ENCODE measurements at regions not wholly inside any gene's neighbourhood (a gene's known extent, or its start where the extent isn't known, plus 50 kb on each side); places are given as distances from the start of the nearest gene placed in this dataset.
A peak's percentile ranks its signal among the peaks of the same experiment; 100 is the strongest.

- no peak for DNase-seq
- H3K4me3 ChIP-seq: no peak overlapping the region
- no peaks in the 10 kb centered on the region for H3K9me3 ChIP-seq
- H3K4me1 ChIP-seq: no peaks in the 10 kb centered on the region
- no peaks in the 10 kb centered on the region for H3K27me3 ChIP-seq
- no peak overlapping the region for H3K27ac ChIP-seq
- ATAC-seq: no peak
- intact Hi-C loops (cut with DNase I): no loop called here
- no peak for TF ChIP-seq CTCF (IDR thresholded peaks at IDR 0.05)
- H3K36me3 ChIP-seq: no peaks in the 10 kb centered on the region
Measured at GRCh38 chr18:22650247-22650646, 232.5 kb upstream of the CTAGE1 start.

GRCh38 chr18:22657619-22658018, 239.9 kb upstream of the CTAGE1 start:
- ATAC-seq: no peak
- H3K4me3 ChIP-seq: no peak overlapping the region

GRCh38 chr18:22658318-22658717, 240.6 kb upstream of the CTAGE1 start:
- no peaks in the 10 kb centered on the region for H3K4me1 ChIP-seq
- no peak overlapping the region for H3K4me3 ChIP-seq
- H3K9me3 ChIP-seq: peaks cover 14% of the 10 kb centered on the region
- intact Hi-C loops (cut with DNase I): no loop called here
- no peaks in the 10 kb centered on the region for H3K36me3 ChIP-seq
- ATAC-seq: no peak
- H3K27ac ChIP-seq: no peak overlapping the region
- no peaks in the 10 kb centered on the region for H3K27me3 ChIP-seq
- DNase-seq: no peak
- no peak for TF ChIP-seq CTCF (IDR thresholded peaks at IDR 0.05)

More at GRCh38 chr18:22657619-22658018, 239.9 kb upstream of the CTAGE1 start:
- intact Hi-C loops (cut with DNase I): no loop called here
- H3K9me3 ChIP-seq: peaks cover 10% of the 10 kb centered on the region
- H3K27ac ChIP-seq: no peak overlapping the region
- DNase-seq: no peak
- no peak for TF ChIP-seq CTCF (IDR thresholded peaks at IDR 0.05)
- H3K36me3 ChIP-seq: no peaks in the 10 kb centered on the region
- no peaks in the 10 kb centered on the region for H3K27me3 ChIP-seq
- no peaks in the 10 kb centered on the region for H3K4me1 ChIP-seq

GRCh38 chr18:22663378-22663777, 245.7 kb upstream of the CTAGE1 start:
- Histone ChIP-seq H3K27me3 (no peaks in the 10 kb centered on the region), H3K27ac (no peak overlapping the region), H3K9me3 (peaks cover 8% of the 10 kb centered on the region), H3K4me1 (no peaks in the 10 kb centered on the region), H3K4me3 (no peak overlapping the region), H3K36me3 (no peaks in the 10 kb centered on the region)
- no peak for TF ChIP-seq CTCF (IDR thresholded peaks at IDR 0.05)
- intact Hi-C loops (cut with DNase I): no loop called here
- ATAC-seq (no peak), DNase-seq (no peak)

- H3K36me3 ChIP-seq: no peaks in the 10 kb centered on the region
- H3K4me3 ChIP-seq: no peak overlapping the region
- no peak overlapping the region for H3K27ac ChIP-seq
- peaks cover 8% of the 10 kb centered on the region for H3K9me3 ChIP-seq
- ATAC-seq: no peak
- no peak for DNase-seq
- TF ChIP-seq CTCF (IDR thresholded peaks at IDR 0.05): no peak
- intact Hi-C loops (cut with DNase I): no loop called here
- H3K4me1 ChIP-seq: no peaks in the 10 kb centered on the region
- H3K27me3 ChIP-seq: no peaks in the 10 kb centered on the region
Measured at GRCh38 chr18:22666411-22666940, 248.8 kb upstream of the CTAGE1 start.

- Histone ChIP-seq H3K9me3 (peaks cover 8% of the 10 kb centered on the region), H3K27ac (no peak overlapping the region), H3K36me3 (no peaks in the 10 kb centered on the region), H3K4me1 (no peaks in the 10 kb centered on the region), H3K4me3 (no peak overlapping the region), H3K27me3 (no peaks in the 10 kb centered on the region)
- peak; percentile 36 for ATAC-seq
- TF ChIP-seq CTCF (IDR thresholded peaks at IDR 0.05): no peak
- DNase-seq: no peak
- intact Hi-C loops (cut with DNase I): no loop called here
Measured at GRCh38 chr18:22667156-22667555, 249.4 kb upstream of the CTAGE1 start.

Measured in upper lobe of right lung (tissue), 1 donor.